ENCODE measurements at regions not wholly inside any gene's neighbourhood (a gene's known extent, or its start where the extent isn't known, plus 50 kb on each side); places are given as distances from the start of the nearest gene placed in this dataset.

DNA sequence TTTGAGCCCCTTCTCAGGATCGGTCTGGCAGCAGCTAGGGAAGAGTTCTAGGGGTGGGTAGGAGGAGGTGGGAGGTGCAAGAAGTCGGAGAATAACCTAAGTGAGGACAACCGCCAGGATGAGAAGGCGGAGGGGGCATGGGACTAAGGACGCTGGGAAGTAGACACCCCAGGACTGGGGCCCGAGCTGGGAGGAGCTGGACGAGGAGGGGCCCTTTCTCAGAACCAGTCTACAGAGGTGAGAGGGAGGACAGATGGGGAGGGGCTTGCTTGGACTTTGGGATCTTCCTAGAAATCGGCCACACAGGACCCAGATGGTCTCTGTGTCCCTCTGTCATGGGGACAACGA lies 90.0 kb upstream of the MYL10 start:
- TF ChIP-seq CTCF (IDR thresholded peaks at IDR 0.05) (no peak), POLR2A (IDR thresholded peaks at IDR 0.05; ENCODE audit: low read depth) (no peak)

Measured in esophagus muscularis mucosa (tissue), 3 donors.